RPMI8226 (cell line): ENCODE measurements at regions not wholly inside any gene's neighbourhood (a gene's known extent, or its start where the extent isn't known, plus 50 kb on each side); places are given as distances from the start of the nearest gene placed in this dataset.

Experiments used
- DNase-seq: peaks from one replicate; pipeline ENCODE4 v3.0.0-alpha.2; 2015

DNA sequence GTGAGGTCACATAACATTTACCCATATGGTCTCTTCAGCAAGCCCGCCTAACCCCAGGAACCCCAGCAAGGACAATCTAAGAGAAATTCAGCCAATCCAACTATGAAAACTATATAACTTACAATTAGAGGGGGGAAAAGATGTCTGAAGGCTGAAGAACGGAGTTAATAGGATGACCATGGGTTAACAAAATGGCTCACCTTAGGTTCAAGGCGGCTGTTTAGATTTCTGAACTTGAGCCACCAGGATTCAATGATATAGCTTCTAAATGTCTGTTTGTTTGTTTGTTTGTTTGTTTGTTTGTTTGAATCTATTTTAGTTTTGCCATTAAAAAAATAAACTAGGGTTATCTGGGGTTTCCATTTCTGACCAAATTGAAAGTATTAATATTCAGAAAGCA is 109.8 kb upstream of the ZC3H12C start:
- DNase-seq: no peak

- peak; percentile 55 for DNase-seq
Observed at GRCh38 chr11:109984634-109985289, 108.4 kb upstream of the ZC3H12C start.

GRCh38 chr11:109986488-109986887 is 106.7 kb upstream of the ZC3H12C start:
- DNase-seq: no peak

DNA sequence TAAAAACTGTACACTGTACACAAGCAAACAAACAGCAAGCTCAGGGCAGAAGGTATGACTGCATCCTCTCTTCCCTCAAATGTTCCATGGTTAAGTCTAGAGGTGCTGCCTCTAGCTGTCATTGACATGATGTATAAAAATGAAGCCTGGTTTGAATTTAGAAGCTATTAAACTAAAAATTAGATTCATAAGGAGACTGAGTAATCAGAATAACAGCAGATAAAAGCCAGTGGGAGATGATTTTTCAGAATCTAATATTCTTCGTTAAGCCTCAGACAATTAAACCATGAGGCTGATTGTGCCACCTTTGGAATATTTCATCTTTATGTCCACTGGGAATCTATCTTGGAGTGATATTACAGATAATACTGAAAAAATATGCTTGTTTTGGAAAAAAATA is 101.4 kb upstream of the ZC3H12C start:
- DNase-seq: no peak

DNA sequence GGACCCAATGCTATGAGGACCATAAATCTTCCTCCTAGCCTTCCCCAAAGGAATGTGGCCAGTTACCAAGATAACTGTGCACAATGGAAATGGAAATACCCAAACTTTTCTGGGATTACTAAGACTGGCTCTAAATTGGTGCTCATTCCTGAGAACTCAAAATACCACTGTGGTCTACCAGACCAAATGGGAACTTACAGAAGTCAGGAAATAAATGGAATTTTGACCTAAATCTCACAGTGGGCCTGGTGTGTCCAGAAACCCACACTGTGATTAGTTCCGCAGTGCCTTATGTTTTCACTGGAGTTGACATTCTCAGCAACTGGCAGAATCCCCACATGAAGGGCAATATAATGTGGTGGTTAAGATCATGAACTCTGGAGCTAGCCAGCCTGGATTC is 99.4 kb upstream of the ZC3H12C start:
- no peak for DNase-seq

- DNase-seq: no peak
Observed at GRCh38 chr11:109994907-109995306, 98.3 kb upstream of the ZC3H12C start.

DNA sequence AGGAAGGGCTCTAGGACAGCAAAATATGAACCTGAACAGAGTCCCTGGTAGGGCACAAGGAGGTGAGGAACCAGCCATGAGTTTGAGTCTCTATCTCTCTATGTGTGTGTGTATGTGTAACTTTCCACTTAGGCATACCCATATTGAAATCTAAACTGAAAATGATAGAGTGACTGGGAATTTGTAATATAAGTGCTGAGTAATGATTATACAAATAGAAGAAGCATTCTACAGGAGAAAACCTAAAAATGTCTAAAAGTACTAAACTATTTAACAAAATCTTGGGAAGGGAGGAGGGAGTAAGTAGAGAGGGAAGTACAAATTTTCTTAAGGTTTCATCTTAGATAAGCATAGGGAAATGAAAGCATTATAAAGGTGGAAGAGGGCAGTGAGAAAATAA is 97.1 kb upstream of the ZC3H12C start:
- DNase-seq: no peak

GRCh38 chr11:109998921-109999320 is 94.3 kb upstream of the ZC3H12C start:
- DNase-seq: no peak

GRCh38 chr11:110000031-110000502 is 93.1 kb upstream of the ZC3H12C start:
- no peak for DNase-seq

GRCh38 chr11:110000850-110001249 is 92.3 kb upstream of the ZC3H12C start:
- DNase-seq: no peak

- DNase-seq: no peak
Observed at GRCh38 chr11:110003426-110003825, 89.8 kb upstream of the ZC3H12C start.

GRCh38 chr11:110011595-110011994 is 81.6 kb upstream of the ZC3H12C start:
- no peak for DNase-seq

GRCh38 chr11:110015695-110016094 is 77.5 kb upstream of the ZC3H12C start:
- no peak for DNase-seq

- DNase-seq: no peak
Observed at GRCh38 chr11:110019675-110020074, 73.5 kb upstream of the ZC3H12C start.

DNA sequence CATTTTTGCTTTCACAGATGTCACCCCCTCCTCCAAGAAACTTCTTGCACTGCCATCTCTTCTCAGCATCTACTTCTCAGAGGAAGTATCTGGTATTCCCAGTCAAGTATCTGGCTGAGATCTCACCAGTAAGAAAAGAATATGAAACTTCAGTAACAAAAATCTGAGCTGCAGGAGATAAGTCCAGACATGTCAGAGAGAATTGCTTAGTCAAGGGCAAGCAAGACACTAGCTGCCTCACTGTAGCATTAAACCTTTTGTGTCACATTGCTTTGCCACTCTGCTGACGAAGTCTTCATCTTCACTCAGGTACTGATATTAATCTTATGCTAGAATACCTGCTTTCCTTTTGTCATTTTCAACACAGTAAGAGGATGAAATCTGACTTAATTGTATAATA is 70.6 kb upstream of the ZC3H12C start:
- DNase-seq: no peak

GRCh38 chr11:110023711-110024110 is 69.5 kb upstream of the ZC3H12C start:
- DNase-seq: no peak

DNA sequence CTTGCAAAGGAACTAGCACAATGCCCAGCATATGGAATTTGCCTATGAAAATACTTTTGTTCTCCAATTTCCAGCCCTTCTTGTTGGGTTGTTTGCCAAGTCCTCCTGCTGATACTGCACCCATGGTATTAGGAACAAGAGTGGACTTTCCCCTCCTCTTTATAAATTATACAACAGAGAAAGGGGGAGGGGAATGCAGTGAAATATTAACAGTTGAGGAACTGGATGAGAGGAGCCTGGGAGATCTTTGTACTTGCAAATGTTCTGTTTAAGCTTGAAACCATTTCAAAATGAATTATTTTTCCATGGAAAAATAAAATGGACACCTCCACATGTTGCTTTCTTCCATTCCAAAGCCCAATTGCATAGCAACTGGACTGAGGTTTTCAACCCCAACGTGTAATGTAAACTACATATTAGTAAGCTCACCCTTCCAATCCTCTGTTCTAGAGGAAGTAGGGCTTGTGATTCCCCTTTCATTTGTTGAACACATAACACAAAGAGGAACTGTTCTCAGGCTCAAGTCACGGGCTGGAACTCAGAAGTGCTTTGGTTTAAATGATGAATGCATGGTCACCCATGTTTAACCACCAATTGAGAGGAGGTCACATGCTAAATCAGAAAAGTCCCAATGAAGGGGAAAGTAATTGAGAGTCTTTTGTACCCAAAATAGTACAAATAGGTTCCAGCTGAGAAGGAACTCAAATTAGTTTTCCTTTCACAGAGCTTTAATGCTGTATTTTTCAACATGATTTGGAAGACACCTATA is 66.2 kb upstream of the ZC3H12C start:
- no peak for DNase-seq

- no peak for DNase-seq
Observed at GRCh38 chr11:110027627-110028371, 65.4 kb upstream of the ZC3H12C start.

- DNase-seq: no peak
Observed at GRCh38 chr11:110028921-110029320, 64.3 kb upstream of the ZC3H12C start.

GRCh38 chr11:110029714-110030113 is 63.5 kb upstream of the ZC3H12C start:
- no peak for DNase-seq

- DNase-seq: no peak
Observed at GRCh38 chr11:110031171-110031570, 62.0 kb upstream of the ZC3H12C start.

DNA sequence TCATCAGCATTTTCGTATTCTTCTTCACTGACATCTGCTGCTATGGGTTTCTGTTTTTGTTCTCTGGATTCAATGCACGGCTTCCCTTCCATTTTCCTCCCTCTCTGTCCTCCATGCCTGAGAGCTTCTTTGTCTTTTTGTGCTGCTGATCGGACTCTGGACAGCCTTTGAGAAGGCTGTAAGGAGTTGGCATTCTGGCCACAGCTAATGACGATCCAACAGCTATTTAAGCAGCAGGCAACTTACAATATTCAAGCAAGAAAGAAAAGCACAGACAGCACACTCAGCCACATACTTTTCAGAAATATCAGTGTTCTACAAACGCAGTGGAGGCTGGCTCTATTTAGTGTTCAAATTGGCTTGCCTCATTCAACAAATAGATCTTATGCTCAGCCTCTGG is 60.9 kb upstream of the ZC3H12C start:
- DNase-seq: no peak

DNA sequence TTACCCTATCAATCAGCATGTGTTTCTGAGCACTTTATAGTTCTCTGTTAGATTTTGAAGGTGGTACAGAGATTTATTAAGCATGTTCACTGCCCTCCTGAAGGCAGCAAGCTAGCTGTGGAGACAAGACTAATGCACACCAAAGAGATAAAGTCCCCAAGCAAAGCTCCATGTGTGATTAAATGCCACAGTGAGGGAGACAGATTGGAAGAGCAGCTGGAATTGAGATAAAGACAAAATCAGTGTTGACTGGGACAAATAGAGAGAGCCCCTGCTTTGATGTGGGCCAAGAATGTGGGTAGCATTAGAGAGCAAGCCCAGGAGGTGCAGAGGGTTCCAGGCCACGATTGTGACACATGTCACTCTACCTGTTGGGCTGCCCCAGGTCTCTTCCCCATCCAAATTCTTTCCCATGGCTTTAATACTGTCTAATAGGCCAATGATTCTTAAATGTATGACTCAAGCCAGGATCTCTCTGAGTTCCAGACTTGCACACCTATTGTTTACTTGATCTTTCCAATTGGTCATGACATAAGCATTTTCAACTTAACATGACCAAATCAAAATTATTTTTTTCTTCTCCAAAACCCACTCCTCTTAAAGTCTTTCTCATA is 60.1 kb upstream of the ZC3H12C start:
- DNase-seq: no peak
